GM18507 (cell line): ENCODE measurements at regions not wholly inside any gene's neighbourhood (a gene's known extent, or its start where the extent isn't known, plus 50 kb on each side); places are given as distances from the start of the nearest gene placed in this dataset.
"Not testable (repeated sequence)": the region's sequence is repeated elsewhere in the genome, so short reads cannot be mapped to it uniquely, and the experiment has no call there.

ENCODE experiments used
- DNase-seq: peaks from one replicate; pipeline ENCODE4 v3.0.0; 2011; ENCODE audit warnings: low read depth; ENCODE audit not compliant: insufficient read length; ENCODE audit errors: extremely low spot score
- FAIRE-seq: peaks from 2 replicates; lab custom pipeline; 2011; peaks lifted over from hg19 to GRCh38; lab: Jason Lieb, UNC

DNA sequence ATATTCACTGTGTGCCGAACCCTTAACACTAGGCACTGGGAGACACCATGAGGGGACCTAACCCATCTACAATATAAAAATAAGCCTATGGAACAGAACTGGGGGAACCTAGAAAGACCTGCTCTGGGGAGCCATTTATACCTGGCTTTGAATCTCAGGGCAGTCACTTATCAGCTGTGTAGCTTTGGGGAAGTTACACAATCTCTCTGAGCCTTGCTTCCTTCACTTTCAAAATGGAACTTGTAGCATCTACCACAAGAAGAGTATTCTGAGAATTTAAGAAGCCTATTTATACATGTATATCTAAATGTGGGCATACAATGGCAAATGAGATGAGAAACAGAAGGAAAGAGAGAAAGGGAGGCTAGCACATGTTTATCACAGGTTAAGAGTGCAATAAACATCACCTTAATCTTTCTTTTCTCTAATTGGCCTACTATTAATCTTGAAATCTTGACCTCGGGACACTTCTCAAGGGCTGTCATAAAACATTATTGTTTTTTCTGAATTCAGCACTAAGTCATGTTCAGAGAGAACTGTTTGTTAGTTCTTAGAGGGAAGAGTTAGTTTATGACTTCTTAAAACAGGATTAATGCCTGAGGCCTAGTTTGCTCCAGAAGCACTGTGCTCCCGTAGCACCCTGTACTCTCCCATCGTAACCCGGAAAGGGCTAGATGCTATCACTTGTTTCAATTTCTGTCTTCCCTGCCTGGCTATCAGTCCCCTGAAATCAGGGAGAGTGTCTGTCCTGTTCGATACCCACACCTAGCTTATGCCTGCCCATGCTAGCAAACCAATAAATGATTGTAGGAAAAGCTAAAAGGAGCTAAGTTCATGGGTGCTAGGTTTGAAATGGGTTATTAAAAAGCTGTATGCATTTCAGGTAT lies 606.4 kb upstream of the CLINT1 start:
- peak; percentile 26 for FAIRE-seq
- no peak for DNase-seq

DNA sequence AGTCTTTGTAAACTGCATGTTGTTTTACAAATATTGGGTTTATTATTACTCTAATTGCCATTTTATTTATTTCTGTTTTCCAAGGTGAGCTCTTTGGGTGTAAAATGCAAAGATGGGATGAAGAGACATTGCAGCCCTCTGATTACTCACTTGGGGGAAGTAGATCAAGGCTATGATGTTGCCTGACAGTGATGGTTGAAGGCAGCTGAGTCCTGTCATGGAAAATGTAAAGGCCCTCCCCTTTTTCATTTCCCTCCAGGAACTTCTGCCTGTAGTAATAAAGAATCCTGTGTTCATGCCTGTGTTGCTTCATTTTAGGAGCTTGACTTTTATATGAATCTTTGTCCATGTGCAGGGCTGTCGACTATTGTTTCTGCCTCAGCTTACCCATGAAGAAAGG lies 605.4 kb upstream of the CLINT1 start:
- FAIRE-seq (no peak), DNase-seq (no peak)

DNA sequence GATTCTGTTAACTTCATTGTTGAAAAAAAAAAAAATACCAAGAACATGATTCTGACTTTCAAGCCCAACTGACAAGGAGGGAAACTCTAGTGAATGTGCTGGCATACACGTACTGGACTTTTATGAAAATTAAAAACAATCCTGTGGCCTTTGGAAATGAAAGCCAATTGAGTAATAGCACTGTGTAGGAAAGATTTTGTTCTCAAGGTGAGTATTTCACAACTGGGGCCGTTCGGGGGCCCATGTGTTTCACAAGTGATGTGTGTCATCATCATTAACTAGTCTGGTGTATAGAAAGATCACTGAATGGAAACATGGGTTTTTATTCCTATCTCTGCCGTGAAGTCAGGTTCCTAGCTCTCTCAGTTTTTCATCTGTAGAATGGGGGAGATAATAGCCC lies 605.0 kb upstream of the CLINT1 start:
- FAIRE-seq: no peak

GRCh38 chr5:158463188-158463587 lies 604.2 kb upstream of the CLINT1 start:
- FAIRE-seq: no peak

More for the DNA sequence above, 605.0 kb upstream of the CLINT1 start:
- no peak for DNase-seq

GRCh38 chr5:158462349-158463114 lies 603.6 kb upstream of the CLINT1 start:
- no peak for FAIRE-seq
- no peak for DNase-seq

More at GRCh38 chr5:158463188-158463587, 604.2 kb upstream of the CLINT1 start:
- no peak for DNase-seq

DNA sequence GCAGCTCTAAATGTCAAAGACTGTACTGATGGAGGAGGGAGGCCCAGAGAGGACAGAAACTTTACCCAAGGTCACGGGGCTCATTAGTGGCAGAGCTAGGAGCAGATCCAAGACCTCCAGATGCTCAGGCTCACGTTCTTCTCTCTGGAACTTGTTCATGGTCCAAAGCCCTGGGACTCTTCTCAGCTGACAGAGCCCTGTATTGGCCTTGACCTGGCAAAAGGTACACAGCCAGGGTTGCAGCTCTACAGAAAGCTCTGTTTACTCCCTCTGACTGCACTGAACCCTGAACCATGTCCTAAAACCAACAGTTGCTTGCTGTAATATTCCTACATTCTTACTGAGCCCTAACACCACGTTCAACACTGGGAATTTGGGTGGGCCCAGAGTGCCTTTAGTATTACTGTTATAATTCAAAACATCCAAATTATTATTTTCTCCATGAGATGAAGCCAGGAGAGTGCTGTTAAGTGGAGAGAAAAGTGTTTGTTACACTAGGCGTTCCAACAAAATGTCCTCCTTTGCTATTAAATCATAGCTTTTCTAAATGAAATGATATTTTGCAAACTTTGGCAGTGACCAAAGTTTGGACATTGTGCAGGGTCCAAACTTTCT lies 602.4 kb upstream of the CLINT1 start:
- FAIRE-seq: no peak
- no peak for DNase-seq

- DNase-seq: no peak
- FAIRE-seq: no peak
Observed at GRCh38 chr5:158458086-158458485, 599.1 kb upstream of the CLINT1 start.

DNA sequence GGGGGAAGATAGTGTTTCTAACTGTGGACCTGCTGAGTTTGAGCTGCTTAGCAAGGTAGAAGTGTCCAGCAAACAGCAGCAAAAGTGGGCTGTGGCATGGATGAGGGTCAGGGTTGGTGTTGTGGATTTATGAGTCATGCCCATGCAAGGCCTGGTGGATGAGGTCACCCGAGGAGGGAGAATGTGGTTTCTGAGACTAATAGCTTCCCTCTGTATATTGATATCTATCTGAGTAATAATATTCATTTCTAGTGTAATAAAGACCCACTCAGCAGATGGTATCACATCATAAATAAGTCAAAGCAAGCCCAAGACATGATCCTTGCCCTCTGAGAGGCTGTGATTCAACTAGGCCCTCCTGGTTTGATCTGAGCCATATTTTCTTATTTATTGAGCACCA lies 597.8 kb upstream of the CLINT1 start:
- FAIRE-seq: no peak
- no peak for DNase-seq

- FAIRE-seq: no peak
Observed at GRCh38 chr5:158456241-158456640, 597.3 kb upstream of the CLINT1 start.

GRCh38 chr5:158451993-158452672 lies 593.2 kb upstream of the CLINT1 start:
- FAIRE-seq (no peak), DNase-seq (no peak)

More at GRCh38 chr5:158456241-158456640, 597.3 kb upstream of the CLINT1 start:
- no peak for DNase-seq

DNA sequence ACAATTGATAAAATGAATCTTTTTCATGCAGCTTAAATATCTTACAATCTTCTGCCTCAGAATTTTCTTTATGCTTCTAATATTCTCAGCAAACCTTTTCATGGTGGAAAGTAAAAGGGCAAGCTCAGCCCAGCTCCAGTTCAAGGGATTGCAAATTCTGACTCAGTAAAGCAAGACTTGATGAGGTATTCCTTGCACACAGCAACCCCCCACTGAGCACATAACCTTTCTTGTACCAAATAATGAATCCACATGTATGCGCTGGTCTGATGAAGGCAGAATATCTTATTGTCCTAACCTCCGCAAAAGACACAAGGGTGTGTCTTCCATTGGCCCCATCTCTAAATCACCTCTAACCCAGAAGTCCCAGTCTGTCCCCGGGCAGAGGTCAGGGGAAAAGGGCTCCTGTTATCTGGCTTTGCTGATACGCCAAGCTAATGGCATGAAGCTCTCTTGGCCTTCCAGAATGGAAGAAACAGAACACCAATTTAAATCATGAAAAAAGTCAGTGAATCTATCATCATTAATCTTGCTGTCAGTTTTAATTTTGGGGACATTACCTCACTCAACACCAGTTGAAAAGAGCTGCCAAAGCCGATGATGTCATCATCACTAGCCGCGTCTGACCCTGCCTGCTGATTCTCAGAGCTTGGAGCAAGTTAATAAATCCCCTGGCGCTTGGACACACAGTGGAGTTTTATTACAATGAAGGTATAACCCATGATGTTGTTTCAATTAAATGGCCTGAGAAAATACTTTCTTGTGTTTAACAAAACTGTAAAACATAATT lies 592.5 kb upstream of the CLINT1 start:
- FAIRE-seq (no peak), DNase-seq (no peak)

- FAIRE-seq: no peak
- no peak for DNase-seq
Observed at GRCh38 chr5:158450751-158451171, 591.8 kb upstream of the CLINT1 start.

DNA sequence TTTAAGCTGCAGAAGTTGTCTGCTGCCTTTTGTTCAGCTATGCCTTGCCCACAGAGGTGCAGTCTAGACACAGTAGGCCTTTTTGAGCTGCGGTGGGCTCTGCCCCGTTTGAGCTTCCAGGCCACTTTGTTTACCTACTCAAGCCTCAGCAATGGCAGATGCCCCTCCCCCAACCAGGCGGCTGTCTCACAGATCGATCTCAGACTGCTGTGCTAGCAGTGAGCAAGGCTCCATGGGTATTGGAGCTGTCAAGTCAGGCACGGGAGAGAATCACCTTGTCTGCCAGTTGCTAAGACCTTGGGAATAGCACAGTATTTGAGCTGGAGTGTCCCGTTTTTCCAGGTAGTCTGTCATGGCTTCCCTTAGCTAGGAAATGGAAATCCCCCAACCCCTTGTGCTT lies 587.8 kb upstream of the CLINT1 start:
- FAIRE-seq, DNase-seq: not testable (repeated sequence)

GRCh38 chr5:158439204-158439603 lies 580.3 kb upstream of the CLINT1 start:
- FAIRE-seq, DNase-seq: not testable (repeated sequence)

DNA sequence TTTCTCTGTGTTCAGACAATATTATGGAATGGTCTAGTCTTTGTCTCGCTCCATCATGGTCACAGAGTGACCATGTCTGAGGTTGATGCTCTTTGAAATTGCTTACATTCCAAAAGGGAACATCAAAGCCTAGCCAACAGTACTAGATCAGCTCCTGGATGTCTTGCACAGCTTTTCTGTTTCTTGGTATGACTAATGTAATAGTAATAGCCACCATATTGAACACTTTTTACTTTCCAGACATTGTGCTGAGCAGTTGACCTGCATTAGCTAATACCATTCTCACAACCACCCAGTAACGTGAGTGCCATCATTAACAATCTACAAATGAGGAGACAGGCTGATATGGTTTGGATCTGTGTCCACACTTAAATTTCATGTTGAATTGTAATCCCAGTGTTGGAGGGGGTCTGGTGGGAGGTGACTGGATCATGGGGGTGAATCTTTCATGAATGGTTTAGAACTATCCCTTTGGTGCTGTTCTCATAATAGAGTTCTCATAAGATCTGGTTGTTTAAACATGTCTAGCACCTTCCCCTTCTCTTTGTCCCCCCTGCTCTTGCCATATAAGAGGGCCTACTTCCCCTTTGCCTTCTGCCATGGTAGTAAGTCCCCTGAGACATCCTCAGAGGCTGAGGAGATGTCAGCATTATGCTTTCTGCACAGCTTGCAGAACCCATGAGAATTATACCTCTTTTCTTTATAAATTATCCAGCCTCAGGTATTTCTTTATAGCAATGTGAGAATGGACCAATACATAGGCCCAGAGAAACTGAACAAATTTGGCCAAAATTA lies 577.5 kb upstream of the CLINT1 start:
- DNase-seq: no peak
- FAIRE-seq: peak; percentile 66

DNA sequence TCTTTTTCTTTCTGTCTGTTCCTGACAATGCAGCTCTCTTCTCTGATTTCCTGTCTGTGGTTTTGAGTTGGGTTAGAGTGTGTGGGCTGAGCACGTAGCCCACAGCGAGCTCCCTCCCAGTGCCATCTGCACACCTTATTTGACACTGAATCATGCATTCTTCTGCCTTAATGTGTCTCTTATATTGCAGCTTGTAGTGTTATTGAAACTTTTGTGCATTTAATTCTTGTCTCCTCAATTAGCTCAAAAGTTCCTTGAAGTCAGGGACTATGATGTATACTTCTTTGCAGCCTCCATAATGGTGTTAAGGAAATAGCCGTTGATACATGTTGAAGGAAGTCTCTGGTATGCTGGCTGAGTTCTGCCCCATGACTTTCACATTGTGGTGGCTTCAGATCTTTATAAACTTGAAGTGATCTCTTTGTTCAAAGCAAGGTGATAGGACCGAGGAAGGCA lies 576.2 kb upstream of the CLINT1 start:
- peak; percentile 26 for DNase-seq
- peak; percentile 94 for FAIRE-seq

- FAIRE-seq (no peak), DNase-seq (no peak)
Observed at GRCh38 chr5:158434749-158435148, 575.8 kb upstream of the CLINT1 start.

DNA sequence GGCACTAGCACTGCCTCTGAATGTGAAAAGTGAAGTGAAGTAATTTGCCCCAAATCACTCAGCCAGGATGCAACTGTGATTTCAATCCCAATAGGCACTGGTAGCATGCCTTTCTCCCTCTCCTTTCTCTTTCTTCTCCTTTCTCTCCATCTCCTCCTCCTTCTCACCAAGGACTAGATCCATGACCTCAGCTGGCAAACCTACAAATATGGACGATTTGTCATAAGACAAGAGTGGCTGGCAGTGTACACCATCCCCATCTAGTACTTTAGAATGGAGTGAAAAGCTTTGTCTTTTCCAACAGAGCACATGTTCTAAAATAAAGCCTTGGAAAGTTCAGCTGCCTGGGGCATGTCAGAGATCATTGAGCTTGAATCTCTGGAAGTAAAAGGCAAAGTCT lies 574.7 kb upstream of the CLINT1 start:
- no peak for FAIRE-seq

More for the DNA sequence above, 574.7 kb upstream of the CLINT1 start:
- DNase-seq: no peak
